ENCODE measurements at regions not wholly inside any gene's neighbourhood (a gene's known extent, or its start where the extent isn't known, plus 50 kb on each side); places are given as distances from the start of the nearest gene placed in this dataset.

DNA sequence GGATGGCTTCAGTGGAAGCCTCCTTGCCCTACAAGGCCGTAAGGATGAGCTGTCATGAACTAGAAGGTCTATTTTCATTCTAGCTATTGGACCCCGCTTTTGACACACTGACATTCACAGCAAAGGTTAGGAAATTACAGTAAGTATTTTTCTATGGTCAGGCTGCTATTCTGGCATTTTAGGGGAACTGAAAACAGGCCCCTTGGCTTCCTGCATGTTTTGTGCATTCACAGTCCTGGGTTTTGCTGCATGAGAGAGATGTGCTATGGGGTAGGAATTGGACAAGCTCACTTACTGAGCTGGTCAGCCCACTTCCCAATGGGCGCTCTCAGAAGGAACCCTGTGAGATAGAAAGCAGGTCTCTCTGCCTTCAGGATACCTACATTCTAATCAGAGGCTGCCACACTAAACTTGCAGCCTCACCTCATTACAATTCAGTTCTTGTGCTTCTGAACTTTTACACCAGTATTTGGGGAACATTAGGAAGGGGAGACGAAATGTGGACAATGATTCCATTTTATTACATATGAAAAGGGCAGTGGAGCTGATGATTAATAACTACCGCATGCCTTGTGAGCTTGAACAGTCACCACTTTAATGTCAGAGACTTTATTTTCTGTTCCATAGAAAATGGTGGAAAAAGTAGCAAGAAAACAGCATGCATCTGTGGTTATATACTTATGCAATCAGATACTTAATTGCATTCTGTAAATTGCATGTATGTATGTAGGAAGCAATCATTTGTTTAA lies 86.6 kb upstream of the TAB2 start:
- Histone ChIP-seq H3K27ac (peak overlapping the region in 1 of 10 donors; percentile 42), H3K27me3 (peaks cover 0 to 14% (median 0%) of the 10 kb centered on the region in 7 donors), H3K4me3 (no peak overlapping the region), H3K4me1 (peaks cover 0 to 54% (median 0%) of the 10 kb centered on the region in 9 donors), H3K9me3 (no peaks in the 10 kb centered on the region), H3K36me3 (no peaks in the 10 kb centered on the region)
- TF ChIP-seq, protein P1, sequence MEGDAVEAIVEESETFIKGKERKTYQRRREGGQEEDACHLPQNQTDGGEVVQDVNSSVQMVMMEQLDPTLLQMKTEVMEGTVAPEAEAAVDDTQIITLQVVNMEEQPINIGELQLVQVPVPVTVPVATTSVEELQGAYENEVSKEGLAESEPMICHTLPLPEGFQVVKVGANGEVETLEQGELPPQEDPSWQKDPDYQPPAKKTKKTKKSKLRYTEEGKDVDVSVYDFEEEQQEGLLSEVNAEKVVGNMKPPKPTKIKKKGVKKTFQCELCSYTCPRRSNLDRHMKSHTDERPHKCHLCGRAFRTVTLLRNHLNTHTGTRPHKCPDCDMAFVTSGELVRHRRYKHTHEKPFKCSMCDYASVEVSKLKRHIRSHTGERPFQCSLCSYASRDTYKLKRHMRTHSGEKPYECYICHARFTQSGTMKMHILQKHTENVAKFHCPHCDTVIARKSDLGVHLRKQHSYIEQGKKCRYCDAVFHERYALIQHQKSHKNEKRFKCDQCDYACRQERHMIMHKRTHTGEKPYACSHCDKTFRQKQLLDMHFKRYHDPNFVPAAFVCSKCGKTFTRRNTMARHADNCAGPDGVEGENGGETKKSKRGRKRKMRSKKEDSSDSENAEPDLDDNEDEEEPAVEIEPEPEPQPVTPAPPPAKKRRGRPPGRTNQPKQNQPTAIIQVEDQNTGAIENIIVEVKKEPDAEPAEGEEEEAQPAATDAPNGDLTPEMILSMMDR (IDR thresholded peaks at IDR 0.05): no peak
- WGBS, 2 donors: 90 to 96% methylated on average over 5 of the region's 5 CpGs
- DNase-seq: no peak
- peak in 1 of 8 donors; percentile 19 for ATAC-seq
- intact Hi-C loops (cut with DNase I): no loop called here

DNA sequence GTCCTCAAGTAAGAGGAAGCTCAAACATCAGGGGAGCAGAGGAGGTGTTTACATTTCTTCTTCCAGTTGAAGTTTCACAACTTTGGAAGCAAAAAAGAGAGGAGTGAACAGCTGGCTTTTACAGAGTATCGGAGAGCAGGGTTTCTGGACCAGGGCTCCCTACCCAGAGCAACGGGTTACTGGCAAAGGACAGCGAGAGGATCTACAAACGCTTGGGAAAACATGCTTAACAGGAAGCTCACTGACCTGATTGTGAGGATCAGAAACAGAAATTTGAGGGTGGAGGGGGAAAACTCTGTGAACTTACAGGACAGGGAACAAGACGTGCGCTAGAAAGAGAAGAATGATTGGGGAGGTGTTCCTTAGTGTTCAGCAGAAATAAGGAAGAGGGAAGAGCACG lies 85.7 kb upstream of the TAB2 start:
- ATAC-seq (peak in 4 of 8 donors; percentile 10 to 63 (median 26)), DNase-seq (no peak)
- Histone ChIP-seq H3K4me1 (peaks cover 0 to 55% (median 0%) of the 10 kb centered on the region in 9 donors), H3K9me3 (no peaks in the 10 kb centered on the region), H3K27ac (peak overlapping the region in 2 of 10 donors; percentile 42 to 48), H3K36me3 (no peaks in the 10 kb centered on the region), H3K4me3 (no peak overlapping the region), H3K27me3 (peaks cover 0 to 14% (median 0%) of the 10 kb centered on the region in 7 donors)
- WGBS, 2 donors: 52 to 62% methylated on average over 7 of the region's 7 CpGs
- TF ChIP-seq, protein P1 (IDR thresholded peaks at IDR 0.05): no peak
- intact Hi-C loops (cut with DNase I): no loop called here

DNA sequence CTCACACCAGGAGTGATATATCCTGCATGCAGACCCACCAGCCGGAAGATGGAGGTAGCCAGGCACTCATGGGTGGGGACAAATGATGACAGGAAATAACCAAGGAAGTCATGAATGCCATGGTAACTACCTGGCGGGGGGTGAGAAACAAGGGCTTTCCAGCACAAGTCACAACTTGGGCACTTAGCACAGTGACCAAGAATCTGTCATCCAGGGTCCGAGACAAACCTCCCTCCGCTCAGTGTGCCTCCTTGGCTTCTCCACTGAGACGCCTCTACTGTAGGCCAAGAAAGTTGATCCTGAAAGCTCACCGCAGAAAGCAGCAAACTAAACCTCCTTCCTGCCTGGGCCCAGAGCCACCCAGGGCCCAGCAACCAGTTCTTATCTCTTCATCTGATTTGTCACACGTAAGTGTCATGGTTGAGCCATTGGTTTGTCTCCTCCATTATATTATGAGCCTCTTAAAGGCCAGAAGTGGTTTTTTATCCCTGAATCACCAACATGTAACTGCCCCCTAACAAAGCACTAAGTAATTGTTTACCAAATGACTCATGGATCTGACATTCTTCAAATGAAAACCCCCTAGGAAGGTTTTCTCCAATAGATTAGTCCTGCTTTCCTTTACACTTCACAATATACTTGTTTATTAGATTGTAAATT lies 84.3 kb upstream of the TAB2 start:
- TF ChIP-seq, protein P1 (IDR thresholded peaks at IDR 0.05): no peak
- Histone ChIP-seq H3K4me1 (peaks cover 0 to 56% (median 0%) of the 10 kb centered on the region in 9 donors), H3K36me3 (no peaks in the 10 kb centered on the region), H3K9me3 (no peaks in the 10 kb centered on the region), H3K4me3 (no peak overlapping the region), H3K27ac (peak overlapping the region in 1 of 10 donors; percentile 57), H3K27me3 (peaks cover 0 to 14% (median 0%) of the 10 kb centered on the region in 7 donors)
- DNase-seq (no peak), ATAC-seq (no peak)
- intact Hi-C loops (cut with DNase I): no loop called here
- 90 to 92% methylated on average over 7 of the region's 7 CpGs for WGBS, 2 donors

GRCh38 chr6:149234051-149234962 lies 83.2 kb upstream of the TAB2 start:
- Histone ChIP-seq H3K27ac (peak overlapping the region in 1 of 10 donors; percentile 69), H3K36me3 (no peaks in the 10 kb centered on the region), H3K9me3 (peaks cover 0 to 6% (median 0%) of the 10 kb centered on the region in 11 donors), H3K27me3 (peaks cover 0 to 14% (median 0%) of the 10 kb centered on the region in 7 donors), H3K4me3 (no peak overlapping the region), H3K4me1 (peaks cover 0 to 56% (median 0%) of the 10 kb centered on the region in 9 donors)
- 75 to 79% methylated on average over 7 of the region's 7 CpGs for WGBS, 2 donors
- intact Hi-C loops (cut with DNase I): no loop called here
- TF ChIP-seq, protein P1 (IDR thresholded peaks at IDR 0.05): no peak
- ATAC-seq (no peak), DNase-seq (no peak)

Data from heart right ventricle (tissue), 16 donors.